Esophagus squamous epithelium (tissue), 5 donors: ENCODE measurements at regions not wholly inside any gene's neighbourhood (a gene's known extent, or its start where the extent isn't known, plus 50 kb on each side); places are given as distances from the start of the nearest gene placed in this dataset.

Experiments used
- DNase-seq: peaks from one replicate; lab custom pipeline; 2025; lab: John Stamatoyannopoulos, UW
- H3K27ac ChIP-seq, 4 donors: fragments of 200-600 bp; sonication (generic); one replicate each; pipeline ENCODE4 v1.5.1; 2016 to 2019; ENCODE audit warnings: mild to moderate bottlenecking in 1 of 4
- H3K27me3 ChIP-seq, 4 donors: fragments of 200-600 bp; sonication (generic); 1 replicate in 3 of 4; 2 replicates in 1 of 4; pipeline versions ENCODE4 v1.5.1 to v1.6.0; 2017 to 2021; ENCODE audit warnings: antibody characterized with exemption in 1 of 4
- H3K36me3 ChIP-seq, 3 donors: fragments of 200-600 bp; sonication (generic); one replicate each; pipeline ENCODE4 v1.5.1; 2016 to 2019
- H3K4me1 ChIP-seq, 3 donors: fragments of 200-600 bp; sonication (generic); one replicate each; pipeline ENCODE4 v1.5.1; 2017 to 2019
- H3K4me3 ChIP-seq, 4 donors: fragments of 200-600 bp; sonication (generic); 1 replicate in 3 of 4; 2 replicates in 1 of 4; pipeline ENCODE4 v1.5.1; 2016 to 2019; ENCODE audit warnings: mild to moderate bottlenecking in 2 of 4, moderate library complexity in 1 of 4
- H3K9me3 ChIP-seq, 3 donors: fragments of 200-600 bp; sonication (generic); one replicate each; pipeline ENCODE4 v1.5.1; 2016 to 2019
- POLR2A ChIP-seq, 4 donors: fragments of 450-650 bp; IDR thresholded peaks; one replicate each; pipeline ENCODE4 v1.6.1; 2017; ENCODE audit warnings: antibody characterized with exemption in 4 of 4, mild to moderate bottlenecking in 4 of 4, moderate library complexity in 3 of 4
- WGBS, 2 donors: methylation state at CpG; one replicate each; pipeline ENCODE4 v1.1.5; 2018; 5-methylcytosine and 5-hydroxymethylcytosine counted together
- intact Hi-C: fragments of 100-400 bp; cut with DNase I; formaldehyde crosslinking; loops from one replicate; pipeline ENCODE4 v1.15.0; 2022
- TF ChIP-seq, protein P1 (sequence below), 6 experiments: fragments of 450-650 bp in 4 of 6; fragments of 200-600 bp in 2 of 6; sonication (generic) in 2 of 6; IDR thresholded peaks; one replicate each; pipeline ENCODE4 v1.5.1; 2016 to 2019; ENCODE audit warnings: antibody characterized with exemption in 6 of 6, mild to moderate bottlenecking in 4 of 6, moderate library complexity in 4 of 6
- donor health status: DM: yes; HTN: yes; CAD: no.

DNA sequence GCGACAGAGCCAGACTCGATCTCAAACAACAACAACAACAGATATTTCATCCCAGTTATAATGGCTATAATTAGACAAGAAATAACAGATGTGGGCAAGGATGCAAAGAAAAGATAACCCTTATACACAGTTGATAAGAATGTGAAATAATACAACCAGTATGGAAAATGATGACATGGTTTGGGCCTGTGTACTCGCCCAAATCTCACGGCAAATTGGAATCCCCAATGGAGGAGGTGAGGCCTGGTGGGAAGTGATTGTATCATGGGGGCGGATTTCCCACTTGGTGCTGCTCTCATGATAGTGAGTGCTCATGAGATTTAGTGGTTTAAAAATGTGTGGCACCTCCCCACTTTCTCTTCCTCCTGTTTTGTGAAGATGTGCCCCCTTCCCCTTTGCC lies 104.1 kb downstream of the C11orf87 start:
- Histone ChIP-seq H3K36me3 (no peaks in the 10 kb centered on the region), H3K27me3 (no peaks in the 10 kb centered on the region), H3K4me3 (no peak overlapping the region), H3K27ac (no peak overlapping the region), H3K4me1 (peaks cover 0 to 5% (median 0%) of the 10 kb centered on the region in 3 donors), H3K9me3 (no peaks in the 10 kb centered on the region)
- intact Hi-C loops = no loop called here
- DNase-seq = no peak
- WGBS, 2 donors = 83 to 94% methylated on average over 5 of the region's 5 CpGs
- TF ChIP-seq, protein P1, sequence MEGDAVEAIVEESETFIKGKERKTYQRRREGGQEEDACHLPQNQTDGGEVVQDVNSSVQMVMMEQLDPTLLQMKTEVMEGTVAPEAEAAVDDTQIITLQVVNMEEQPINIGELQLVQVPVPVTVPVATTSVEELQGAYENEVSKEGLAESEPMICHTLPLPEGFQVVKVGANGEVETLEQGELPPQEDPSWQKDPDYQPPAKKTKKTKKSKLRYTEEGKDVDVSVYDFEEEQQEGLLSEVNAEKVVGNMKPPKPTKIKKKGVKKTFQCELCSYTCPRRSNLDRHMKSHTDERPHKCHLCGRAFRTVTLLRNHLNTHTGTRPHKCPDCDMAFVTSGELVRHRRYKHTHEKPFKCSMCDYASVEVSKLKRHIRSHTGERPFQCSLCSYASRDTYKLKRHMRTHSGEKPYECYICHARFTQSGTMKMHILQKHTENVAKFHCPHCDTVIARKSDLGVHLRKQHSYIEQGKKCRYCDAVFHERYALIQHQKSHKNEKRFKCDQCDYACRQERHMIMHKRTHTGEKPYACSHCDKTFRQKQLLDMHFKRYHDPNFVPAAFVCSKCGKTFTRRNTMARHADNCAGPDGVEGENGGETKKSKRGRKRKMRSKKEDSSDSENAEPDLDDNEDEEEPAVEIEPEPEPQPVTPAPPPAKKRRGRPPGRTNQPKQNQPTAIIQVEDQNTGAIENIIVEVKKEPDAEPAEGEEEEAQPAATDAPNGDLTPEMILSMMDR (IDR thresholded peaks at IDR 0.05) = no peak
- TF ChIP-seq POLR2A (IDR thresholded peaks at IDR 0.05) = no peak

DNA sequence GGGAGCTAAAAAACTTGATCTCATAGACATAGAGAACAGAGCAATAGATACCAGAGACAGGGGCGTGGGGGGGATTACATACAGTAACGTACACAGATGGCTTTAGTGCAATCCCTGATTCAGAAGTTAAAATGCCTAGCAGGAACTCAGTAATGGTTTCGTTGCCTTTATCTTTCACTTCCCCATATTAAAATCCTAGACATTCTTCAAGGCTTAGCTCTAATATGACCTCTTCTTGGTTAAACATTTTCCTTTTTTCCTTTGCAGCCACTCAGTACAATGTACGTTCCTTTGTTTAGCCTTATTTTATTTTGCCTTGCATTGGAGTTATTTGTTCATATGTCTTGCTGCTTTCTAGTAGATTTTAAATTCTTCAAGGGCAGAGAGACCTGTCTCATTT lies 104.9 kb downstream of the C11orf87 start:
- TF ChIP-seq POLR2A (IDR thresholded peaks at IDR 0.05) = no peak
- TF ChIP-seq, protein P1 (IDR thresholded peaks at IDR 0.05) = no peak
- no peak for DNase-seq
- no peaks in the 10 kb centered on the region for H3K9me3 ChIP-seq
- no peaks in the 10 kb centered on the region for H3K27me3 ChIP-seq
- H3K4me3 ChIP-seq = no peak overlapping the region
- no peaks in the 10 kb centered on the region for H3K36me3 ChIP-seq
- H3K4me1 ChIP-seq = peaks cover 0 to 5% (median 0%) of the 10 kb centered on the region in 3 donors
- no peak overlapping the region for H3K27ac ChIP-seq
- intact Hi-C loops = no loop called here
- 63 to 66% methylated on average over 4 of the region's 4 CpGs for WGBS, 2 donors

DNA sequence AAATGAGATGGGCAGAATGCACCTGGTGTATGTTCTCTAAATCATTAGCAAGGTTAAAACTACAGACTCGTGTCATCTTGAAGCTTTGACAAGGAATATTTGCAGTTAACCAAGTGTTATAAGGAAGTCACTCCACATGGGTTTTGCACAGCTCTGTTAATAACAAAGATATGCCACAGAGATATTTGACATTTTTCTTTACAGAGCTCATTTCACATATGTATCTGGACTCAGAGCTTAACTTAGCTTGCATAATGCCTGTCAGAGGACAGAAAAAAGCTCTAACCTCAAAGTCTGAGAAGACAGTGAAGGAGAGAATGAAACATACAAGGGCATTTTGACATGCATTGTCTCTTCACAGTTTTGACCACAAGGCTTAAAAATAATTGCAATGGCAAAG lies 105.5 kb downstream of the C11orf87 start:
- intact Hi-C loops = no loop called here
- Histone ChIP-seq H3K9me3 (no peaks in the 10 kb centered on the region), H3K36me3 (no peaks in the 10 kb centered on the region), H3K4me3 (no peak overlapping the region), H3K27ac (no peak overlapping the region), H3K27me3 (no peaks in the 10 kb centered on the region), H3K4me1 (peaks cover 0 to under 1% (median 0%) of the 10 kb centered on the region in 3 donors)
- 27 to 52% methylated on average over 1 of the region's 1 CpG for WGBS, 2 donors
- no peak for TF ChIP-seq POLR2A (IDR thresholded peaks at IDR 0.05)
- TF ChIP-seq, protein P1 (IDR thresholded peaks at IDR 0.05) = no peak
- no peak for DNase-seq

DNA sequence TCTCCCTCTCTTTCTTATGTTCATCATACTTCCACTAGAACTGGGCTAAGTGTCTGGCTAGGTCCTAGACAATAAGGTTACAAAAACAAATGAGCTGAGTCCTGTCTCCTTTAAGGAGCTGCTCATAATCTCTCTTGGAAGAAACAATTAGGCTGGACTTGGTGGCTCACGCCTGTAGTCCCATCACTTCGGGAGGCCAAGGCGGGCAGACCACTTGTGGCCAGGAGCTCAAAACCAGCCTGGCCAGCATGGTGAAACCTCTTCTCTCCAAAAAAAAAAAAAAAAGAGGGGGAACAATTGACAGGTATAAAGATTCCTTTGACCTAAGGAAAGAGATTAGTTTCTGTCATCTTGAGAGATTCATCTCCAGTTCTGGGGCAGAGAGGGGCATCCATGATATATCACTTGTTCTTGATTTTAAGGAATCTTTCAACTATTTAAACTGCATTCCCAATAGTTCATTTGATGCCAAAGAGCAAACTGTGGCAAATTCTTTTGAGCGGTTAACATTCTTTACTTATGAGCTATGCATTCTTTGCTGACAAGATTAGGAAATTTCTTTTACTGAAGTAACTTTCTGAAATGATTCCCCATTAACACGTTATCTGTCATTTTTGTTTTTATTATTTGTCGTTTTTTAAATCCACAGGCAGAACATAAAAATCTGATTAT lies 125.5 kb downstream of the C11orf87 start:
- no peaks in the 10 kb centered on the region for H3K36me3 ChIP-seq
- no peaks in the 10 kb centered on the region for H3K4me1 ChIP-seq
- no peak overlapping the region for H3K27ac ChIP-seq
- no peaks in the 10 kb centered on the region for H3K27me3 ChIP-seq
- TF ChIP-seq, protein P1 (IDR thresholded peaks at IDR 0.05) = no peak
- TF ChIP-seq POLR2A (IDR thresholded peaks at IDR 0.05) = no peak
- DNase-seq = no peak
- no peak overlapping the region for H3K4me3 ChIP-seq
- WGBS, 2 donors = 59 to 67% methylated on average over 3 to 6 of the region's 6 CpGs
- intact Hi-C loops = no loop called here
- no peaks in the 10 kb centered on the region for H3K9me3 ChIP-seq

DNA sequence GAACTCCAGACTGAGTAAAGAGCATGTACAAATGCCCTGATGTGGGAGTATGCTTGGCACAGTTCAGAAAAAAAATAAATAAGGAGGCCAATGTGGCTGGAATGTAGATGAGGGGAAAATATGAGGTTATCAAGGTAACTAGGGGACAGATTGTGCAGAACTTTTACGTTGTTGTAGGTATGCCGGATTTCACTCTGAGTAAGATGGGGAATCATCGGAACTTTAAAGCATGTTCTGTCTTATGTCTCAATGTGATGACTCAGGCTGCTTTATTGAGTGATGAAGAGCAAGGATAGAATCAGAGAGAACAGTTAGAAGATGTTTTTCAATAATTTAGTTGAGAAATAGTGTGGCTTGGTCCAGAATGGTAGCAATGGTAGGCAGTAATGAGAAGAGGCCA lies 130.4 kb downstream of the C11orf87 start:
- Histone ChIP-seq H3K4me3 (no peak overlapping the region), H3K27me3 (no peaks in the 10 kb centered on the region), H3K9me3 (no peaks in the 10 kb centered on the region), H3K4me1 (no peaks in the 10 kb centered on the region), H3K36me3 (no peaks in the 10 kb centered on the region), H3K27ac (no peak overlapping the region)
- intact Hi-C loops = no loop called here
- no peak for DNase-seq
- TF ChIP-seq POLR2A (IDR thresholded peaks at IDR 0.05) = no peak
- TF ChIP-seq, protein P1 (IDR thresholded peaks at IDR 0.05) = no peak
- 48 to 62% methylated on average over 3 of the region's 3 CpGs for WGBS, 2 donors
